Subcutaneous abdominal adipose tissue (tissue), 5 donors: ENCODE measurements at regions not wholly inside any gene's neighbourhood (a gene's known extent, or its start where the extent isn't known, plus 50 kb on each side); places are given as distances from the start of the nearest gene placed in this dataset.

Experiments
- H3K27ac ChIP-seq: one replicate; pipeline ENCODE4 v1.7.0; 2013; ENCODE audit warnings: low read depth, mild to moderate bottlenecking, inconsistent platforms, low read length, moderate library complexity
- H3K27me3 ChIP-seq, 5 donors: one replicate each; pipeline ENCODE4 v1.7.0; 2013; ENCODE audit warnings: low read length in 5 of 5, inconsistent platforms in 1 of 5; ENCODE audit not compliant: control insufficient read depth in 5 of 5, insufficient read depth in 4 of 5
- H3K36me3 ChIP-seq, 5 donors: one replicate each; pipeline ENCODE4 v1.7.0; 2013; ENCODE audit warnings: low read length in 5 of 5; ENCODE audit not compliant: control insufficient read depth in 5 of 5, insufficient read depth in 5 of 5
- H3K4me1 ChIP-seq, 5 donors: one replicate each; pipeline ENCODE4 v1.7.0; 2013; ENCODE audit warnings: low read length in 5 of 5, mild to moderate bottlenecking in 3 of 5, moderate library complexity in 1 of 5; ENCODE audit not compliant: control insufficient read depth in 5 of 5, insufficient read depth in 5 of 5
- H3K4me3 ChIP-seq, 5 donors: one replicate each; pipeline ENCODE4 v1.7.0; 2013; ENCODE audit warnings: low read length in 5 of 5, low read depth in 1 of 5
- H3K9ac ChIP-seq, 5 donors: one replicate each; pipeline ENCODE4 v1.7.0; 2013; ENCODE audit warnings: low read length in 5 of 5, mild to moderate bottlenecking in 4 of 5, moderate library complexity in 3 of 5
- H3K9me3 ChIP-seq, 5 donors: one replicate each; pipeline ENCODE4 v1.7.0; 2013; ENCODE audit warnings: low read length in 5 of 5; ENCODE audit not compliant: control insufficient read depth in 5 of 5
- donor health status: healthy.
- donor health status: healthy.
- donor health status: healthy.
- donor health status: healthy.
- donor health status: healthy.

GRCh38 chr15:62822228-62822627 is 220.3 kb upstream of the TPM1 start:
- Histone ChIP-seq H3K9me3 (no peaks in the 10 kb centered on the region), H3K4me3 (no peak overlapping the region), H3K27me3 (no peaks in the 10 kb centered on the region), H3K36me3 (peaks cover 26 to 54% (median 49%) of the 10 kb centered on the region in 5 donors), H3K27ac (no peak overlapping the region), H3K9ac (no peak overlapping the region), H3K4me1 (peaks cover 0 to 4% (median 0%) of the 10 kb centered on the region in 5 donors)

- H3K4me3 ChIP-seq, result no peak overlapping the region
- no peak overlapping the region for H3K9ac ChIP-seq
- no peaks in the 10 kb centered on the region for H3K9me3 ChIP-seq
- H3K36me3 ChIP-seq, result peaks cover 29 to 52% (median 50%) of the 10 kb centered on the region in 5 donors
- no peaks in the 10 kb centered on the region for H3K27me3 ChIP-seq
- H3K4me1 ChIP-seq, result peaks cover 0 to 4% (median 0%) of the 10 kb centered on the region in 5 donors
- H3K27ac ChIP-seq, result no peak overlapping the region
Measured at GRCh38 chr15:62823561-62823960, 219.0 kb upstream of the TPM1 start.

- Histone ChIP-seq H3K27ac (no peak overlapping the region), H3K9ac (no peak overlapping the region), H3K27me3 (no peaks in the 10 kb centered on the region), H3K4me1 (peaks cover 0 to 4% (median 0%) of the 10 kb centered on the region in 5 donors), H3K36me3 (peaks cover 26 to 51% (median 46%) of the 10 kb centered on the region in 5 donors), H3K9me3 (no peaks in the 10 kb centered on the region), H3K4me3 (no peak overlapping the region)
Measured at GRCh38 chr15:62824111-62825015, 218.2 kb upstream of the TPM1 start.

GRCh38 chr15:62825191-62825590 is 217.4 kb upstream of the TPM1 start:
- Histone ChIP-seq H3K27ac (no peak overlapping the region), H3K27me3 (no peaks in the 10 kb centered on the region), H3K4me1 (peaks cover 0 to 4% (median 0%) of the 10 kb centered on the region in 5 donors), H3K4me3 (no peak overlapping the region), H3K36me3 (peaks cover 17 to 43% (median 38%) of the 10 kb centered on the region in 5 donors), H3K9ac (no peak overlapping the region), H3K9me3 (no peaks in the 10 kb centered on the region)

- no peaks in the 10 kb centered on the region for H3K9me3 ChIP-seq
- H3K36me3 ChIP-seq, result peaks cover 7 to 30% (median 24%) of the 10 kb centered on the region in 5 donors
- no peak overlapping the region for H3K27ac ChIP-seq
- no peak overlapping the region for H3K9ac ChIP-seq
- no peaks in the 10 kb centered on the region for H3K27me3 ChIP-seq
- H3K4me1 ChIP-seq, result peaks cover 0 to 4% (median 0%) of the 10 kb centered on the region in 5 donors
- no peak overlapping the region for H3K4me3 ChIP-seq
Measured at GRCh38 chr15:62826561-62826960, 216.0 kb upstream of the TPM1 start.

- H3K4me3 ChIP-seq, result no peak overlapping the region
- peaks cover 6 to 24% (median 19%) of the 10 kb centered on the region in 5 donors for H3K36me3 ChIP-seq
- no peaks in the 10 kb centered on the region for H3K27me3 ChIP-seq
- no peak overlapping the region for H3K9ac ChIP-seq
- H3K27ac ChIP-seq, result no peak overlapping the region
- H3K4me1 ChIP-seq, result peaks cover 0 to 4% (median 0%) of the 10 kb centered on the region in 5 donors
- H3K9me3 ChIP-seq, result no peaks in the 10 kb centered on the region
Measured at GRCh38 chr15:62828364-62828763, 214.2 kb upstream of the TPM1 start.

- no peak overlapping the region for H3K9ac ChIP-seq
- H3K4me3 ChIP-seq, result no peak overlapping the region
- no peaks in the 10 kb centered on the region for H3K9me3 ChIP-seq
- peaks cover 21 to 45% (median 36%) of the 10 kb centered on the region in 5 donors for H3K36me3 ChIP-seq
- H3K27ac ChIP-seq, result no peak overlapping the region
- H3K4me1 ChIP-seq, result peaks cover 0 to 6% (median 3%) of the 10 kb centered on the region in 5 donors
- H3K27me3 ChIP-seq, result no peaks in the 10 kb centered on the region
Measured at GRCh38 chr15:62832231-62832630, 210.3 kb upstream of the TPM1 start.

- H3K36me3 ChIP-seq, result peaks cover 23 to 53% (median 43%) of the 10 kb centered on the region in 5 donors
- H3K27me3 ChIP-seq, result no peaks in the 10 kb centered on the region
- H3K27ac ChIP-seq, result no peak overlapping the region
- H3K9me3 ChIP-seq, result no peaks in the 10 kb centered on the region
- H3K4me3 ChIP-seq, result no peak overlapping the region
- H3K4me1 ChIP-seq, result peaks cover 0 to 11% (median 3%) of the 10 kb centered on the region in 5 donors
- no peak overlapping the region for H3K9ac ChIP-seq
Measured at GRCh38 chr15:62833646-62834045, 208.9 kb upstream of the TPM1 start.

- Histone ChIP-seq H3K36me3 (peaks cover 30 to 63% (median 55%) of the 10 kb centered on the region in 5 donors), H3K4me1 (peaks cover 0 to 11% (median 3%) of the 10 kb centered on the region in 5 donors), H3K9ac (no peak overlapping the region), H3K27me3 (no peaks in the 10 kb centered on the region), H3K4me3 (no peak overlapping the region), H3K27ac (no peak overlapping the region), H3K9me3 (no peaks in the 10 kb centered on the region)
Measured at GRCh38 chr15:62834686-62835329, 207.7 kb upstream of the TPM1 start.

GRCh38 chr15:62835351-62835750 is 207.2 kb upstream of the TPM1 start:
- Histone ChIP-seq H3K9ac (no peak overlapping the region), H3K27me3 (no peaks in the 10 kb centered on the region), H3K36me3 (peaks cover 30 to 68% (median 60%) of the 10 kb centered on the region in 5 donors), H3K4me3 (no peak overlapping the region), H3K27ac (no peak overlapping the region), H3K4me1 (peaks cover 0 to 11% (median 3%) of the 10 kb centered on the region in 5 donors), H3K9me3 (no peaks in the 10 kb centered on the region)
